ENCODE measurements at regions not wholly inside any gene's neighbourhood (a gene's known extent, or its start where the extent isn't known, plus 50 kb on each side); places are given as distances from the start of the nearest gene placed in this dataset.

DNA sequence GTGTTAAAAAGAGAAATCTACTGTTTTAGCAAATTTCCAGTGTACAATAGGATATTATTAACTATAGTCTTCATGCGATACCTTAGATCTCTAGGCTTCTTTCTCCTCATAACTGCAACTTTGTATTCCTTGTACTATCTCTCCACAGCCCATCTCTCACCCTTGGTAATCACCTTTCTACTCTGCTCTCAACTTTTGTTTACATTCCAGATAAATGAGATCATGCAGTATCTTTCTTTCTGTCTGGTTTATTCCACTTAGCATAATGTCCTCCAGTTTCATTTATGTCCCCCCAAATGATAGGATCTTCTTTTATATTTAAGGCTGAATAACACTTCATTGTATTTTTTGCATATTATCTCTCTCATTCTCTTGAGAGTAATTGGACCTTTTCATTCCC is 165.5 kb downstream of the HS3ST1 start:
- Mint-ChIP-seq H3K9me3 (ENCODE audit: unreplicated experiment) (peaks cover 15% of the 10 kb centered on the region), H3K27ac (ENCODE audit: unreplicated experiment) (no peak overlapping the region), H3K4me1 (ENCODE audit: unreplicated experiment) (no peaks in the 10 kb centered on the region), H3K27me3 (ENCODE audit: unreplicated experiment) (no peaks in the 10 kb centered on the region), H3K36me3 (ENCODE audit: unreplicated experiment) (no peaks in the 10 kb centered on the region), H3K4me3 (ENCODE audit: unreplicated experiment) (no peak overlapping the region)
- DNase-seq (ENCODE audit: extremely low spot score, unreplicated experiment) = no peak
- TF ChIP-seq, protein P1, sequence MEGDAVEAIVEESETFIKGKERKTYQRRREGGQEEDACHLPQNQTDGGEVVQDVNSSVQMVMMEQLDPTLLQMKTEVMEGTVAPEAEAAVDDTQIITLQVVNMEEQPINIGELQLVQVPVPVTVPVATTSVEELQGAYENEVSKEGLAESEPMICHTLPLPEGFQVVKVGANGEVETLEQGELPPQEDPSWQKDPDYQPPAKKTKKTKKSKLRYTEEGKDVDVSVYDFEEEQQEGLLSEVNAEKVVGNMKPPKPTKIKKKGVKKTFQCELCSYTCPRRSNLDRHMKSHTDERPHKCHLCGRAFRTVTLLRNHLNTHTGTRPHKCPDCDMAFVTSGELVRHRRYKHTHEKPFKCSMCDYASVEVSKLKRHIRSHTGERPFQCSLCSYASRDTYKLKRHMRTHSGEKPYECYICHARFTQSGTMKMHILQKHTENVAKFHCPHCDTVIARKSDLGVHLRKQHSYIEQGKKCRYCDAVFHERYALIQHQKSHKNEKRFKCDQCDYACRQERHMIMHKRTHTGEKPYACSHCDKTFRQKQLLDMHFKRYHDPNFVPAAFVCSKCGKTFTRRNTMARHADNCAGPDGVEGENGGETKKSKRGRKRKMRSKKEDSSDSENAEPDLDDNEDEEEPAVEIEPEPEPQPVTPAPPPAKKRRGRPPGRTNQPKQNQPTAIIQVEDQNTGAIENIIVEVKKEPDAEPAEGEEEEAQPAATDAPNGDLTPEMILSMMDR (IDR thresholded peaks at IDR 0.05) = no peak

GRCh38 chr4:11261066-11261850 is 167.4 kb downstream of the HS3ST1 start:
- Mint-ChIP-seq H3K27ac (ENCODE audit: unreplicated experiment) (no peak overlapping the region), H3K9me3 (ENCODE audit: unreplicated experiment) (no peaks in the 10 kb centered on the region), H3K36me3 (ENCODE audit: unreplicated experiment) (no peaks in the 10 kb centered on the region), H3K4me3 (ENCODE audit: unreplicated experiment) (no peak overlapping the region), H3K27me3 (ENCODE audit: unreplicated experiment) (no peaks in the 10 kb centered on the region), H3K4me1 (ENCODE audit: unreplicated experiment) (no peaks in the 10 kb centered on the region)
- TF ChIP-seq, protein P1 (IDR thresholded peaks at IDR 0.05) = no peak
- DNase-seq (ENCODE audit: extremely low spot score, unreplicated experiment) = no peak

DNA sequence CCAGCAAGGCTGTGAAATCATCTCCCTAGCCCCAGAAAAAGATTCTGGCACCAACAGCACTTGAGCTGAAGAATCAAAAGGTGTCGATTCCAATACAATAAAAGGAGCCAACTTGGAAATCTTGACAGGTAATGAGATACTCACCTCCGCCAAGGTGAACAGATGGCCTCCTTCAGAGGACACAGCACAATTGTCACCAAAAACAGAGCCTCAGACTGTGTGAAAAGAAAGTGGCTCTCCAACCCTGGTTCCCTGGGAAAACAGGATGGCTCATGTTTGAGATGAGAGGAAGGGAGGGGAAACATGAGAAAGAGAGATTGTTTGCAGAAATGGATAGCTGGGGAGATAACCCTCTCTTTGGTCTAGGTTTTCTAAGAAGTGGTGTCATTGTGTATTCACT is 168.9 kb downstream of the HS3ST1 start:
- no peaks in the 10 kb centered on the region for H3K4me1 Mint-ChIP-seq (ENCODE audit: unreplicated experiment)
- no peak for DNase-seq (ENCODE audit: extremely low spot score, unreplicated experiment)
- TF ChIP-seq, protein P1 (IDR thresholded peaks at IDR 0.05) = no peak
- H3K27me3 Mint-ChIP-seq (ENCODE audit: unreplicated experiment) = no peaks in the 10 kb centered on the region
- no peaks in the 10 kb centered on the region for H3K36me3 Mint-ChIP-seq (ENCODE audit: unreplicated experiment)
- no peak overlapping the region for H3K27ac Mint-ChIP-seq (ENCODE audit: unreplicated experiment)
- H3K4me3 Mint-ChIP-seq (ENCODE audit: unreplicated experiment) = no peak overlapping the region
- no peaks in the 10 kb centered on the region for H3K9me3 Mint-ChIP-seq (ENCODE audit: unreplicated experiment)

DNA sequence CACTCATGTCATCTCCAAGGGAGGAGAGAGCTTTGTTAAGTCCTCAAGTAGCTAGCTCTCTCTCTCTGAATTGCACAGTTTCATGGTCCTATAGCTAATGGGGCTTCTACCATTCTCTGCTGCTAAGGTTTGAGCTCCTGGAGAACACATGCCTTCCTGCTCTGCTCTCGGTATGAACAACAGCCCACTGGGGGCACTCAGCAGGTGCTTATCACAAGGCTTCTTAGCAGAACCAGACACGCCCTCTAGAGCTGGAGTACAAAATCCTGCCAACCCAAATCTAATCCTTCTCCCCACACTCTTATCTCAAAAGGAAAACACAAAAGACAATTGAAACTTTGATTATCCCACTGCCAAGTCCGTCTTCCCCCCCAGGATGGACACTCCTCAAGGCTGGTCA is 176.5 kb downstream of the HS3ST1 start:
- peaks cover 12% of the 10 kb centered on the region for H3K9me3 Mint-ChIP-seq (ENCODE audit: unreplicated experiment)
- no peak overlapping the region for H3K27ac Mint-ChIP-seq (ENCODE audit: unreplicated experiment)
- DNase-seq (ENCODE audit: extremely low spot score, unreplicated experiment) = no peak
- H3K36me3 Mint-ChIP-seq (ENCODE audit: unreplicated experiment) = no peaks in the 10 kb centered on the region
- no peak overlapping the region for H3K4me3 Mint-ChIP-seq (ENCODE audit: unreplicated experiment)
- no peaks in the 10 kb centered on the region for H3K4me1 Mint-ChIP-seq (ENCODE audit: unreplicated experiment)
- no peaks in the 10 kb centered on the region for H3K27me3 Mint-ChIP-seq (ENCODE audit: unreplicated experiment)
- TF ChIP-seq, protein P1 (IDR thresholded peaks at IDR 0.05) = no peak

DNA sequence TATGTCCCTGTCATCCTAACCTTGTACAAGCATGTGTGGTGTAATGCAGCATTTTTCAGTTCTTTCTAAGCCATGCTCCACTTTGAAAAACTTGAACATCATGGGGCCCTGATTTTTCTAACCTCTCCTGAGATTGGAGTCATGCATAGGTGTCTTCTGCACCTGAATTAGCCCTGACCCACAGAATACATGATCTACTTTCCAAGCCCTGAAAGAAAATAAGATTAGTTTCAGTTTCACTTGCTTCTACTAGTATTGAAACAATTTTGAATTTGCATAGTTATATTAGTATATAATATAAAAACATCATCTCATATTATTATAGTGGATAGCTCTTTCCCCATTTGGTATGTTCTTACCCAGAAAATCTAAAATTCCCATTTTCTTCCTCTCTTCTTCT is 178.2 kb downstream of the HS3ST1 start:
- no peaks in the 10 kb centered on the region for H3K4me1 Mint-ChIP-seq (ENCODE audit: unreplicated experiment)
- TF ChIP-seq, protein P1 (IDR thresholded peaks at IDR 0.05) = no peak
- no peak for DNase-seq (ENCODE audit: extremely low spot score, unreplicated experiment)
- H3K27ac Mint-ChIP-seq (ENCODE audit: unreplicated experiment) = no peak overlapping the region
- H3K4me3 Mint-ChIP-seq (ENCODE audit: unreplicated experiment) = no peak overlapping the region
- H3K36me3 Mint-ChIP-seq (ENCODE audit: unreplicated experiment) = no peaks in the 10 kb centered on the region
- H3K27me3 Mint-ChIP-seq (ENCODE audit: unreplicated experiment) = no peaks in the 10 kb centered on the region
- H3K9me3 Mint-ChIP-seq (ENCODE audit: unreplicated experiment) = peaks cover 12% of the 10 kb centered on the region
